Medulla oblongata (tissue), 1 donor: ENCODE measurements at regions not wholly inside any gene's neighbourhood (a gene's known extent, or its start where the extent isn't known, plus 50 kb on each side); places are given as distances from the start of the nearest gene placed in this dataset.
A peak's percentile ranks its signal among the peaks of the same experiment; 100 is the strongest.
"Not testable (repeated sequence)": the region's sequence is repeated elsewhere in the genome, so short reads cannot be mapped to it uniquely, and the experiment has no call there.

ENCODE experiments used
- DNase-seq: peaks from one replicate; pipeline ENCODE4 v3.0.0-alpha.2; 2015; ENCODE audit errors: extremely low spot score

DNA sequence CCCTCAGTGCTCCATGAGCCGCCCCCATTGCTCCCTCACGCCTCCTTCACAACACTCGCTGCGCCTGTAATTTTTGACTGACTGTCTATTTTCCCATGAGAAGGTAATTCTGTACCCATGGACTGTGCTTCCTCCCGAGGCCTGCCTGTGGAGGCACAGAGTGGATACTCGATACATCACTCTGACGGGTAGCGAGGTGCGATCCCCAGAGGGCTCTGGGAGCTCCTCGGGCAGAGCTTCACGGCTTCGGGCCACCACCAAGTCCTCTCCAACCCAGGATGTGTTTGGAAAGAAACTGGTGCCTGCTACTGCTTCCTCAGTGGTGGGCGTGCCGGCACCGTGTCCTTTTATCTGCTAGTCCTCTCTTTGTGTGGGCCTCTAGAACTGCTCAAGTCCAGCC is 108.6 kb upstream of the DLG1 start:
- no peak for DNase-seq

DNA sequence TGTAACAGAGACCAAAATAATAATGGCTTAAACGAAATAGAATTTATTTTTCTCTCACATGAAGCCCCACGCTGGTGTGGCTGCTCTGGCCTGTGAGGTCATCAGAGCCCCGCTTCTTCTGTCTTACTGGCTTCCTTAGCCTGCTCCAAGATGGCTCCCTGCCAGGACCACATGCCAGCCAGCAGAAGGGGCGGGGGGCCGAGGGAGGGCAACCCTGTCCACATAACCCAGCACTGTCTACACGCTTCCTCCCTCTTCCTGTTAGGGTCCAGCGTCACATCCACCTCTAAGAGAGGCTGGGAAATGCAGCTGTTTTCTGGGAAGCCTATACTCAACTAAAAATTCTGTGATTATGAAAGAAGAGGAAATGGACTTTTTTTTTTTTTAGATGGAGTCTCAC is 107.9 kb upstream of the DLG1 start:
- peak; percentile 49 for DNase-seq

DNA sequence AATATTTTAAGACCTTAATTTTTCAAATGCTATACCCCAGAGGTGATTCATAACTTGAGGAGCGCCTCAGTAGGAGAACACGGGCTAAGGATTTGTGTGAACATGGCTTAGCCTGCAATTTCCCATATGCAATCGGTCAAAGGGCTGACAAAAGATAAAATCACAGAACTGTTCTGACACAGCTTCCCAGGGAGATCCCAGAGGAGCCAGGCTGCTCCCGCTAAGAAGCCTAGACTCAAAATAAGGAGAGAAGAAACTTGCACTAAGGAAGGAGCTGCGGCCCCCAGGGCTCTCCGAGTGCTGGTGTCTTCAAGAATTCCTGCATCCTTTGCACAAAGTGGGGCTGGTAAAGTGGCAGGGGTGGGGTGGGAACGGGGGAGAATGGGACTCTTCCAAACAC is 106.3 kb upstream of the DLG1 start:
- no peak for DNase-seq

DNA sequence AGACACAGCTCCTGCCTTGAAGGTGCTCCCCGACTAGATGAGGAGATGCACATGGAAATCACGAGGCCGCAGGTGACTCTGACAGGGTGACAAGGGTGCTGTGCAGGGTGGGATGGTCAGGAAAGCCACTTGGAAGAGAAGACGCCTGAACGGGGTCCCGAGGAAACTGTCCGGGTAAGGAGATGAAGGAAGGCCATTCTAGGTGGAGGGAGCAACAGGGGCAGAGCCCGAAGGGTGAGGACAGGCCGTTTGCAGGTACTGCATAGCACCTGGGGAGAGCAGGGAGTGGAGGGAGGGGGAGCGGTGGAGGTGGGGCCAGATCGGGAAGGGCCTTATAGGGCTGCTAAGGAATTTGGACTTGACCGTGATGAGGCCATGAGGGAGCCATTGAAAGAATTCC is 105.6 kb upstream of the DLG1 start:
- no peak for DNase-seq

DNA sequence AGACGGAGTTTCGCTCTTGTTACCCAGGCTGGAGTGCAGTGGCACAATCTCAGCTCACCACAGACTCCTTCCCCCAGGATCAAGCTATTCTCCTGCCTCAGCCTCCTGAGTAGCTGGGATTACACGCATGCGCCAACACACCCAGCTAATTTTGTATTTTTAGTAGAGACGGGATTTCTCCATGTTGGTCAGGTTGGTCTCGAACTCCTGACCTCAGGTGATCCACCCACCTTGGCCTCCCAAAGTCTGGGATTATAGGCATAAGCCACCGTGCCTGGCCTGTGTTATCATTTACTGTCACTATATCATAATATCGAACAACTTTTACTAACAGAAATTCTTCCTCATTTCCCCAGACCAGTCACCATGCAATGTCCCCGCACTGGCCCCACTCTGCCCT is 104.0 kb upstream of the DLG1 start:
- not testable (repeated sequence) for DNase-seq

DNA sequence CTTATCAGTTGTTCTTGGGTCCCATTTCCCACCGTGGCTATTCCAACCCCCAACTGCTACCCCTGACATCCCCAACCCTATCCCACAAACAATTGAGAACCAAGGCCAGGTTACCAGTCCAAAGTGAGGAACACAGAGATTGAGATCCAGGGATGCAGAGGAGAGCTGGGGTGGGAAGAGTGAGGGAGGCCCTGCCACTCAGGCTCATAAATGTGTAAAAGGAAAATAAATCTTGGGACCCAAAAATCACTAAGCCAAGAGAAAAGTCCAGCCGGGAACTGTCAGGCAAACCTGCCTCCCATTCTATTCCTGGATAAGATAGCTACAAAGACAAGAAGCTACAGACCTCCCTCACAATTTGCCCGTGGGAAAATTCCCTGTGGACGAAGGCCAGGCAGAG is 101.1 kb upstream of the DLG1 start:
- no peak for DNase-seq

GRCh38 chr3:197398286-197398878 is 100.0 kb upstream of the DLG1 start:
- DNase-seq = no peak

GRCh38 chr3:197397838-197398237 is 99.4 kb upstream of the DLG1 start:
- DNase-seq = no peak

DNA sequence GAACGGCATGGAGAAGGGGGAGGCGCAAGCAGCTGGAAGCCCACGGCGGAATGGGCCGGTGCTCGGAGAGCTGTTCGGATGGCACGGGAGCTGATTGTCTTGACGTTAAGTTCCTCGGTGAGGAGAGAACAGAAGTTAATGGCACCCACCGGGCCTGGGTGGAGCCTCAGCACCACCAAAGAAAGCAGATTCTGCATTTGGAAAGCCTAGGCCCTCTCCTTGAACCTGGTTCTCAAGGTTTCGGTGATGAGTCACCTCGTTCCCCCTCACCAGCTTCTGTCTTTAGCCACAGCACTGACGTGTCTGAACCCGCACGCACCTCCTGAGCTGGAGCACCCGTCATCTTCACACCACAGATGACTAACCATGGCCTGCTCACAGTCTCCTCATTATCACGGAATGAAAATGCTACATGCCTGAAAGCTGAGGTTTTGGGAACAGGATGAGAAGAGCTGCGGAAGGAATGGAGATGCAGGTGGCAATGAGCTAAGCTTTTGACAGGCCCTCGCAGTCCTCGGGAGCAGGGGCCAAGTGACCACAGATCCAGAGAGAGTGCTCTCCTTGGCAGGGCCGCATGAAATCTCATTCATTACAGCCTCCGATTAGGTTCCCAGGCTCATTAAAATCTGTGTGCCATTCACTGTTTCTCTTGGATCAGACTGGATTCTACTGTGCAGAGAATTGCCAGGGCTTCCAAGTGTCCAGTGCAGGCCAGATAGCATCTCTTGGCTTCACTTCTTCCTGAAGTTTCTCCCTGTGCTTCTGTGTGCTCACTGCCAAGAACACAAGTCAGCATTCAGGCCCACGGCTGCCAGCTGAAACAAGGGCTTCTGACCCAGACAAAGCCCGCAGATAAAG is 96.3 kb upstream of the DLG1 start:
- peak; percentile 76 for DNase-seq

- not testable (repeated sequence) for DNase-seq
Observed at GRCh38 chr3:197394126-197394463, 95.7 kb upstream of the DLG1 start.

GRCh38 chr3:197393711-197394110 is 95.3 kb upstream of the DLG1 start:
- DNase-seq = no peak

DNA sequence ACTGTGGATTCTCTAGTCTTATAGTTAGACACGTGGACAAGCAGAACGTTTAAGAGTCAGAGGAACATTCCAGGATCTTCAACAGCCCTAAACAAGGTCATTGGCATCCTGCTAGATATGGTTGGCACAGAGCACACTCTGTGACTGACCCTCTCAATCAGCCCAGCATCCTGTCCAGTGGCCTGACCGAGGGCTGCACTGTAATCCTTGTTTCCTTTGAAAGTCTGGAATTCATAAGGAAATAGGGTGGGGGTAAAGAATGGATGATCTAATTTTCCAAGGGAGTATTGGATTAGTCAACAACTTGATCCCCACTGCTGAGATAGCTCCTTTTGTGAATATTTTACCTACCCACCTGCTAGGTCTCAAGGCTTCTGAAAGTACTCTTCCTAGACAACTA is 94.5 kb upstream of the DLG1 start:
- no peak for DNase-seq

GRCh38 chr3:197381371-197381770 is 83.0 kb upstream of the DLG1 start:
- DNase-seq = no peak

- no peak for DNase-seq
Observed at GRCh38 chr3:197380786-197381185, 82.4 kb upstream of the DLG1 start.

DNA sequence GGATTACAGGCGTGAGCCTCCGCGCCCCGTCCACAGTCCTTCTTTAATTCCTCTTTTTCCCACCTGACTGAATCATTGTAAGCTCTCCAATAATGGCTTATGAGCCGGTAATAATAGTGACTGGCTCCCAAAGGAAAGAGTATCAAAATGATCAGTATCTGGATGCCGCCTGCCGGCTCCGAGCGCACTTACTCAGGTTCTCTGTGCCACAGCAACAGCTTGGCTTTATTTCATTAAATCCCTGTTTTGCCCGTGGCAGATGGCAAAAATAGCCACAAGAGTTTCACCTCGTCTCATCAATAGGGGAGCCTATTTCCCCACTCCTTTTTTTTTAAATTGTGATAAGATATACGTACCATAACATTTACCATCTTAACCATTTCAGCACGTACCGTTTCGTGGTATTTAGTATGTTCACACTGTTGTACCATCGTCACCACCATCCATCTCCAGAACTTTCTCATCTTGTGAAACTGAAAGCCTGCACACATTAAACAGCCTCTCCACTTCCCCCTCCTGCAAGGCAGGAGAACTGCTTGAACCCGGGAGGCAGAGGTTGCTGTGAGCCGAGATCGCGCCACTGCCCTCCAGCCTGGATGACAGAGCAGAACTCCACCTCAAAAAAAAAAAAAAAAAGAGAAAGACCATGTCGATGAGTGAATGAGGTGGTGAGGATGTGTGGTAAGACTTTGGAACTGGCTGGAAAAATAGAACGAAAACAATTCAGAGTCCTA is 80.7 kb upstream of the DLG1 start:
- no peak for DNase-seq

GRCh38 chr3:197376735-197377555 is 78.5 kb upstream of the DLG1 start:
- no peak for DNase-seq

DNA sequence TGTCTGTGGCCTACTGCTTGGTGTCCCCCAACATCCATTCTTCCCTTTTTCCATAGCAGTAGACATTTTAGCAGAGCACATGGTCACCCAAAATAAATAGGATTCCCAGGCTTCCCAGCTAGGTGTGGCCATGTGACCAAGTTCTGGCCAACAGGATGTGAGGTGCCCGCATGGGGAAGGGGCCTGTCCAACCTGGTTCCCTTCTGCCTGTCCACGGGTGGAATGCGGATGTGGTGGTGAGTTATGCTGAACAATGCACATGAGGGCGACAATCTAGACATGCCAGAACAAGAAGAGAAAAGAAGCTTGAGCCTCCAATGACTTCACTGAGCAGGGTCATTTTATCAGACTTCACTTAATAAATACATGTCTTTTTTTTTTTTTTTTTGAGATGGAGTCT is 77.6 kb upstream of the DLG1 start:
- no peak for DNase-seq

DNA sequence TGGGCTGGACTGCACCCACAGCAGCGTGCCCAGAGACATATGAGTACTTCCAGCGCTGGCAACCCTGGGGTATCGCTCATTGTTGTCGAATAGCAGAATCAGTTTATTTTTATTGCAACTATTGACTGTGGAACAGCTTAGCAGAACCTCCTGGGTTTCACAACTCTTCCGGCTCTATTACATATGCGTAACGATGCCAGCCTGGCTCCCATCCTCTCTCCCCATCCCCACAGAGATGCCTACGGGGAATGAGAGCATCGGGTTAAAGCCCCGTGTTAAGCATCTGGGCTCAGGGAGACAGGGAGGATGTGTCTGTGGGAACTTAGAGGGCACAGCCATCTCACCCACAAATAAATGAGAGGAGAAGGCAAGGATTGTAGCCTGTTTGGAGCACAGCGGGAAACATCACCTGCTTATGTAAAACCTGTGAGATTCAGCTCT is 76.6 kb upstream of the DLG1 start:
- DNase-seq = no peak

GRCh38 chr3:197373096-197373495 is 74.7 kb upstream of the DLG1 start:
- DNase-seq = no peak

DNA sequence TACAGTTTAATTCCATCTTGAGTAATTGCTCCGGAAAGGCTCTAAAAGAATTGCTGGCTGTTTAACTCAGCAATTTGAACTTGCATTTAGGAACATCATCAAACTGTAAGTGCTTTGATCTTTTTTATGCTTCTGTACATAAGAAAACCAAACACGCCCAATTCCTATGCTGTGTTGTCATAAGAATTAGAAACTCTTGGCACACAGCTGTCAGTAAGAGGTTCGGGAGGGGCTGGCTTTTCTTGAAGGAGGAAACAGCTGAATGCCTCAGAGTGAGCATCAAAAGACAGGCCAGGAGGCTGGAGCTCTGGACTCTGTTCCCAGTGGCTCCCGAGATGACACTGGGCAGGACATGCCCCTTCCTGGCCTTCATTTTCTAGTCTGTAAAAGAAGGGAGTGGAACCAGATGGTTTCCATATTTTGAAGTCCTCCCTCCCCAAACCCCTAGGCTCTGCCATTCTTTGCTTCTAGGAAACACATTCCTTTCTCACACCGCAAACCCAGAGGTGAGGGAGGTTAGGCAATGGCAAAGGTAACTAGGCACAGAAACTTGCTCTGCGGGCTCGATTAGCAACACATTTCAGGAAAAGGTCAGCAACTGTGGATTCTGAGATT is 73.7 kb upstream of the DLG1 start:
- no peak for DNase-seq

DNA sequence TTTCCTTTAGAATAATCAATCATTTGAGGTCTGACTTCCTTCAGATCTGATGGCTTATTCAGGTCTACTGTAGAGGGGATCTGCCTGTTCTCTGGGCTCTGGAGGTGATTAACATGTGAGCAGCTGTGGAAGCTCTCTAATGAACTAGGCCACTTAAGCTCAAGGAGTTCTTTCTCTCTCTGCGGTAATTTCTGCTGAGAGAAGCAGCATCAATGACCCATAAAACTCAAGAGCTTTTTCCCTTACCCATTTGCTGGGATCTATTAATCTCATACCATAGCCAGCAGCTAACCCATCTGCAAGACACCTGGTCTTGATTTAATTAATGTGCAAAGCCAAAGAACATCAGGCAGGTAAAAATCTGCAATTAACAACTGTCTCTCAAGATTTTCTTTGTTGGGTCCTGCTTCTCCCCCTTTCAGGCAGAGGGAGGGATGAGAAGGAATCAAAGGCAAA is 73.2 kb upstream of the DLG1 start:
- no peak for DNase-seq

- DNase-seq = no peak
Observed at GRCh38 chr3:197369545-197369944, 71.1 kb upstream of the DLG1 start.
